Vagina (tissue), 2 donors: ENCODE measurements at regions not wholly inside any gene's neighbourhood (a gene's known extent, or its start where the extent isn't known, plus 50 kb on each side); places are given as distances from the start of the nearest gene placed in this dataset.

Experiments
- DNase-seq, 2 donors: peaks; one replicate each; pipeline ENCODE4 v3.0.0-alpha.2; 2017; ENCODE audit errors: extremely low spot score in 2 of 2
- H3K27ac ChIP-seq: fragments of 200-600 bp; sonication (generic); one replicate; pipeline ENCODE4 v1.5.1; 2019
- H3K27me3 ChIP-seq: fragments of 200-600 bp; sonication (generic); one replicate; pipeline ENCODE4 v1.5.1; 2019
- H3K36me3 ChIP-seq, 2 donors: fragments of 200-600 bp; sonication (generic); one replicate each; pipeline ENCODE4 v1.5.1; 2017 to 2019
- H3K4me1 ChIP-seq: fragments of 200-600 bp; sonication (generic); one replicate; pipeline ENCODE4 v1.5.1; 2019
- H3K4me3 ChIP-seq, 2 donors: fragments of 200-600 bp; sonication (generic); 1 replicate in 1 of 2; 2 replicates in 1 of 2; pipeline ENCODE4 v1.5.1; 2016 to 2019
- H3K9me3 ChIP-seq: fragments of 200-600 bp; sonication (generic); one replicate; pipeline ENCODE4 v1.5.1; 2019
- POLR2A ChIP-seq, 2 donors: fragments of 450-650 bp; IDR thresholded peaks; one replicate each; pipeline ENCODE4 v1.6.1; 2017; ENCODE audit warnings: antibody characterized with exemption in 2 of 2, mild to moderate bottlenecking in 2 of 2, moderate library complexity in 2 of 2
- POLR2AphosphoS5 ChIP-seq, 2 donors: sonication (generic); formaldehyde crosslinking; IDR thresholded peaks; one replicate each; pipeline ENCODE4 v1.9.0; 2017; ENCODE audit warnings: antibody characterized with exemption in 2 of 2, mild to moderate bottlenecking in 2 of 2, low read depth in 1 of 2; ENCODE audit not compliant: insufficient read depth in 1 of 2
- intact Hi-C: fragments of 100-400 bp; cut with DNase I; formaldehyde crosslinking; loops from one replicate; pipeline ENCODE4 v1.15.1; 2023
- TF ChIP-seq, protein P1 (sequence below), 3 experiments: fragments of 450-650 bp in 2 of 3; fragments of 200-600 bp in 1 of 3; sonication (generic) in 1 of 3; IDR thresholded peaks; one replicate each; pipeline ENCODE4 v1.5.1; 2017 to 2019; ENCODE audit warnings: antibody characterized with exemption in 3 of 3, mild to moderate bottlenecking in 2 of 3, moderate library complexity in 2 of 3

DNA sequence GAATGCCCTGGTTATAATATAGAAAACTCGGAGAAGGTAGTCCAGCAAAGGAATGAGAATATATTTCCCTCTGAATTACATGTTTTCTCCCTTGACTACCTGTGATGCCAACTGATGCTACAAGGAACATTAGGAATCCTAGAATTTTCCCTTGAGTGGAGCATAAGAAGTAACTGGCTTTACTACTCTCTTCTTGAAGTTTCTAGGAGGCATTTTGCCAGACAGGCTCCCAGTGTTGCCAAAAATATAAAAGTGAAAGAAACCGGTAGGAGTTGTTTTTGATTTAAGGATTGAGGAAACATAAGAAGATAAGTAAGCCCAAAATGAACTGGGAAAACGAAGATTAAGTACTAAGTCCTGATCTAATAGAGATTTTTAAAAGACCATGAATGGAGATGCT is 693.4 kb downstream of the NOVA1 start:
- no peaks in the 10 kb centered on the region for H3K27me3 ChIP-seq
- H3K4me3 ChIP-seq, result no peak overlapping the region
- intact Hi-C loops, result no loop called here
- DNase-seq, result no peak
- H3K36me3 ChIP-seq, result no peaks in the 10 kb centered on the region
- H3K4me1 ChIP-seq, result no peaks in the 10 kb centered on the region
- H3K27ac ChIP-seq, result no peak overlapping the region
- TF ChIP-seq POLR2A (IDR thresholded peaks at IDR 0.05) (no peak), POLR2AphosphoS5 (IDR thresholded peaks at IDR 0.05; ENCODE audit: insufficient read depth in 1 of 2, low read depth in 1 of 2) (no peak)
- TF ChIP-seq, protein P1, sequence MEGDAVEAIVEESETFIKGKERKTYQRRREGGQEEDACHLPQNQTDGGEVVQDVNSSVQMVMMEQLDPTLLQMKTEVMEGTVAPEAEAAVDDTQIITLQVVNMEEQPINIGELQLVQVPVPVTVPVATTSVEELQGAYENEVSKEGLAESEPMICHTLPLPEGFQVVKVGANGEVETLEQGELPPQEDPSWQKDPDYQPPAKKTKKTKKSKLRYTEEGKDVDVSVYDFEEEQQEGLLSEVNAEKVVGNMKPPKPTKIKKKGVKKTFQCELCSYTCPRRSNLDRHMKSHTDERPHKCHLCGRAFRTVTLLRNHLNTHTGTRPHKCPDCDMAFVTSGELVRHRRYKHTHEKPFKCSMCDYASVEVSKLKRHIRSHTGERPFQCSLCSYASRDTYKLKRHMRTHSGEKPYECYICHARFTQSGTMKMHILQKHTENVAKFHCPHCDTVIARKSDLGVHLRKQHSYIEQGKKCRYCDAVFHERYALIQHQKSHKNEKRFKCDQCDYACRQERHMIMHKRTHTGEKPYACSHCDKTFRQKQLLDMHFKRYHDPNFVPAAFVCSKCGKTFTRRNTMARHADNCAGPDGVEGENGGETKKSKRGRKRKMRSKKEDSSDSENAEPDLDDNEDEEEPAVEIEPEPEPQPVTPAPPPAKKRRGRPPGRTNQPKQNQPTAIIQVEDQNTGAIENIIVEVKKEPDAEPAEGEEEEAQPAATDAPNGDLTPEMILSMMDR (IDR thresholded peaks at IDR 0.05), result no peak
- H3K9me3 ChIP-seq, result no peaks in the 10 kb centered on the region

DNA sequence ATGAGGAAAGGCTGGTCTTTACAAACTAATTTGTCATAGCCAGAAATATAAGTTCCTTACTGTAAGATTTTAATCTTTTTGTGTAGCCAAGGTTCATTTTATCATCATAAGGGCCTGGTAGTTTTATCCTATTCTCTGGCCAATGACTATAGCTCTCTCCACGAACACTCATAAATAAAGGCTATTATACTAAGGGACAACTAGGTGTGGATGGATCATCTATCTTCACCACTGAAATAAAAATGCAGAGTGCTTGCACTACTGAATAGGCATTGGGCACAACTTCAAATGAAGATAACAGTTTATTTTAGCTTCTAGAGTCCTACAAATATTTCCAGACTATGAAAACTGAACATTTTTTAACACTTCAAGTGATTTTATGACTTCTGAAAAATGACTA is 698.6 kb downstream of the NOVA1 start:
- no peak for DNase-seq

GRCh38 chr14:25896777-25897176 is 701.1 kb downstream of the NOVA1 start:
- Histone ChIP-seq H3K9me3 (no peaks in the 10 kb centered on the region), H3K4me1 (no peaks in the 10 kb centered on the region), H3K27ac (no peak overlapping the region), H3K27me3 (no peaks in the 10 kb centered on the region), H3K4me3 (no peak overlapping the region), H3K36me3 (no peaks in the 10 kb centered on the region)
- TF ChIP-seq, protein P1 (IDR thresholded peaks at IDR 0.05), result no peak
- TF ChIP-seq POLR2A (IDR thresholded peaks at IDR 0.05) (no peak), POLR2AphosphoS5 (IDR thresholded peaks at IDR 0.05; ENCODE audit: insufficient read depth in 1 of 2, low read depth in 1 of 2) (no peak)
- intact Hi-C loops, result no loop called here
- DNase-seq, result no peak

More for the DNA sequence above, 698.6 kb downstream of the NOVA1 start:
- no peaks in the 10 kb centered on the region for H3K36me3 ChIP-seq
- H3K4me1 ChIP-seq, result no peaks in the 10 kb centered on the region
- intact Hi-C loops, result no loop called here
- no peaks in the 10 kb centered on the region for H3K9me3 ChIP-seq
- TF ChIP-seq POLR2AphosphoS5 (IDR thresholded peaks at IDR 0.05; ENCODE audit: insufficient read depth in 1 of 2, low read depth in 1 of 2) (no peak), POLR2A (IDR thresholded peaks at IDR 0.05) (no peak)
- TF ChIP-seq, protein P1 (IDR thresholded peaks at IDR 0.05), result no peak
- H3K27me3 ChIP-seq, result no peaks in the 10 kb centered on the region
- no peak overlapping the region for H3K27ac ChIP-seq
- H3K4me3 ChIP-seq, result no peak overlapping the region

DNA sequence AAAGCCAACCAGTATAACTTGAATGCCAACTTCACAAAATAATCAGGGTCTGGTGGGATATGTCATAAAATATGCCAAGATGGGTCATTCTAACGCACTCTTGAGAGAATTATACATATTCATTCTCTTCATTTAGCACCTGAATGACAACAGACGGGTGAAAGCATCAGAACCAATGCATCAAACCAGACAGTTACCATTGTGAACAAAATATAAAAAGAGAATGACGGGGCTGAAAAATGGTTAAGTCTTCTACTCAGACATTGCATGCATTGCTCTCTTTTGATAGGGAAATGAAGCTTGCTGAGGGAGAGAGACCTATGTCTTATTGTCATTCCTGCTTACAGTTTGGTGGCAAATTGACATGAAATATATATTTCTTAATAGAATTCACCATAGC is 702.1 kb downstream of the NOVA1 start:
- Histone ChIP-seq H3K4me1 (no peaks in the 10 kb centered on the region), H3K4me3 (no peak overlapping the region), H3K36me3 (no peaks in the 10 kb centered on the region), H3K27me3 (no peaks in the 10 kb centered on the region), H3K9me3 (no peaks in the 10 kb centered on the region), H3K27ac (no peak overlapping the region)
- no peak for DNase-seq
- intact Hi-C loops, result no loop called here
- TF ChIP-seq, protein P1 (IDR thresholded peaks at IDR 0.05), result no peak
- TF ChIP-seq POLR2A (IDR thresholded peaks at IDR 0.05) (no peak), POLR2AphosphoS5 (IDR thresholded peaks at IDR 0.05; ENCODE audit: insufficient read depth in 1 of 2, low read depth in 1 of 2) (no peak)

GRCh38 chr14:25887251-25887878 is 710.5 kb downstream of the NOVA1 start:
- no peak for DNase-seq
- Histone ChIP-seq H3K4me3 (no peak overlapping the region), H3K4me1 (no peaks in the 10 kb centered on the region), H3K27me3 (no peaks in the 10 kb centered on the region), H3K9me3 (no peaks in the 10 kb centered on the region), H3K36me3 (no peaks in the 10 kb centered on the region), H3K27ac (no peak overlapping the region)
- TF ChIP-seq, protein P1 (IDR thresholded peaks at IDR 0.05), result no peak
- TF ChIP-seq POLR2AphosphoS5 (IDR thresholded peaks at IDR 0.05; ENCODE audit: insufficient read depth in 1 of 2, low read depth in 1 of 2), result no peak
- no peak for TF ChIP-seq POLR2A (IDR thresholded peaks at IDR 0.05)
- intact Hi-C loops, result no loop called here
